ENCODE measurements at regions not wholly inside any gene's neighbourhood (a gene's known extent, or its start where the extent isn't known, plus 50 kb on each side); places are given as distances from the start of the nearest gene placed in this dataset.
"Not testable (repeated sequence)": the region's sequence is repeated elsewhere in the genome, so short reads cannot be mapped to it uniquely, and the experiment has no call there.

GRCh38 chrX:122591546-122591945, 592.5 kb upstream of the GRIA3 start:
- DNase-seq: no peak

- DNase-seq: no peak
These were observed 587.1 kb upstream of the GRIA3 start for GRCh38 chrX:122596998-122597397.

- no peak for DNase-seq
These were observed 561.3 kb upstream of the GRIA3 start for GRCh38 chrX:122622795-122623194.

- no peak for DNase-seq
These were observed 558.8 kb upstream of the GRIA3 start for GRCh38 chrX:122625239-122625638.

- no peak for DNase-seq
These were observed 558.3 kb upstream of the GRIA3 start for GRCh38 chrX:122625821-122626220.

- no peak for DNase-seq
These were observed 557.2 kb upstream of the GRIA3 start for GRCh38 chrX:122626871-122627270.

GRCh38 chrX:122641136-122641535, 542.9 kb upstream of the GRIA3 start:
- DNase-seq: no peak

GRCh38 chrX:122641826-122642225, 542.3 kb upstream of the GRIA3 start:
- DNase-seq: no peak

GRCh38 chrX:122655256-122655655, 528.8 kb upstream of the GRIA3 start:
- not testable (repeated sequence) for DNase-seq

- no peak for DNase-seq
These were observed 517.5 kb upstream of the GRIA3 start for GRCh38 chrX:122666601-122667000.

GRCh38 chrX:122667667-122668066, 516.4 kb upstream of the GRIA3 start:
- no peak for DNase-seq

- no peak for DNase-seq
These were observed 480.3 kb upstream of the GRIA3 start for GRCh38 chrX:122703762-122704161.

- no peak for DNase-seq
These were observed 444.3 kb upstream of the GRIA3 start for GRCh38 chrX:122739770-122740169.

GRCh38 chrX:122770581-122770980, 413.5 kb upstream of the GRIA3 start:
- no peak for DNase-seq

- DNase-seq: no peak
These were observed 412.1 kb upstream of the GRIA3 start for GRCh38 chrX:122771933-122772332.

- no peak for DNase-seq
These were observed 406.3 kb upstream of the GRIA3 start for GRCh38 chrX:122777766-122778165.

- DNase-seq: no peak
These were observed 400.2 kb upstream of the GRIA3 start for GRCh38 chrX:122783918-122784317.

- DNase-seq: no peak
These were observed 396.8 kb upstream of the GRIA3 start for GRCh38 chrX:122787231-122787630.

- DNase-seq: no peak
These were observed 395.9 kb upstream of the GRIA3 start for GRCh38 chrX:122788216-122788615.

GRCh38 chrX:122790376-122791095, 393.5 kb upstream of the GRIA3 start:
- DNase-seq: no peak

- DNase-seq: no peak
These were observed 370.2 kb upstream of the GRIA3 start for GRCh38 chrX:122813876-122814275.

- no peak for DNase-seq
These were observed 367.8 kb upstream of the GRIA3 start for GRCh38 chrX:122816288-122816687.

GRCh38 chrX:122817321-122817955, 366.6 kb upstream of the GRIA3 start:
- DNase-seq: no peak

GRCh38 chrX:122818068-122818467, 366.0 kb upstream of the GRIA3 start:
- DNase-seq: no peak

- no peak for DNase-seq
These were observed 350.8 kb upstream of the GRIA3 start for GRCh38 chrX:122833230-122833629.
